ENCODE measurements at regions not wholly inside any gene's neighbourhood (a gene's known extent, or its start where the extent isn't known, plus 50 kb on each side); places are given as distances from the start of the nearest gene placed in this dataset.

DNA sequence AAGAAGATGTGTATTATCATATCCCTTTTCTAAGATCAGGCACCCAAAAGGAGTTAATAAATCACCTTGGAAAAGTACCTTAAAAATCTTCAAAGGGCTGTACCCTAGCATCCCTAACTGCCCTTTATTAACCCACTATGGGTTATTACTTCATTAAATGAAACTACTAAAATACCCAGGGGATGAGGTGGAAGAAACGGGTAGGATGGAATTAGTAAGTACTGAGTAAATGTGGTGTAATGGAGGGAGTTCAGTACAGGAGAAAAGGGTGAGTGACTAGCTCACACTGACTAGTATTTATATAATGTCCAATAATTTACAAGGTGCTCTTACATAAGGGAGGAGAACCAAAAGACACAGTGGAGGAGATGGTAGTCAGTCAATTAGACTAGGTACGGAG is 51.0 kb upstream of the RASGEF1B start:
- no peak for DNase-seq

DNA sequence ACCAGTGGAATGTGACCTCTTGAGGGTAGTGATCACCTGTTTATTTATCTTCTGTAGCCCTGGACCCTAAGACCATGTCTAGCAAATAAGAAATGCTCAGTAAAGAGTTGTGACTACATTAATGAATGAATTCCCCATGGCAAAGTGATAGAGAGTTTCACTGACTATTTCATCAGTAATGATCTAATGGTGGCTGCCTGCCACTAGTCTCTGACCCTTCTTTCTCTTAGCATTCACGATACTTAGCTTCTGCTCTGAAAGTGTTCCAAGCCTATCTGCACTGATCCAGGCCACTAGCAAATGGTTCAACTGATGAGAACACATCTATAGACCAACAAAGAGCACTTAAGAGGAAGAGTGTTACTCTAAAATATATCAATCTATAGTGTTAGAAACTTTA is 50.0 kb upstream of the RASGEF1B start:
- DNase-seq = no peak

Data from central memory CD4-positive, alpha-beta T cell (primary cell).